ENCODE measurements at regions not wholly inside any gene's neighbourhood (a gene's known extent, or its start where the extent isn't known, plus 50 kb on each side); places are given as distances from the start of the nearest gene placed in this dataset.

GRCh38 chr5:1952444-1953099 lies 69.8 kb upstream of the IRX4 start:
- no peak overlapping the region for H3K4me3 ChIP-seq
- no peaks in the 10 kb centered on the region for H3K4me1 ChIP-seq
- intact Hi-C loops (cut with DNase I; ENCODE audit: low total_unique reads), result no loop called here
- no peak overlapping the region for H3K27ac ChIP-seq
- no peaks in the 10 kb centered on the region for H3K36me3 ChIP-seq
- H3K9me3 ChIP-seq, result no peaks in the 10 kb centered on the region
- WGBS, 5 donors, result 17 to 32% (median 20%) methylated on average over 14 to 20 of the region's 20 CpGs
- H3K27me3 ChIP-seq (replicated peaks in 1 of 7), result peaks cover 0 to 60% (median 10%) of the 10 kb centered on the region in 7 donors
- no peak for TF ChIP-seq POLR2AphosphoS5 (IDR thresholded peaks at IDR 0.05)
- TF ChIP-seq CTCF (IDR thresholded peaks at IDR 0.05 in 8 of 11, conservative IDR thresholded peaks at IDR 0.05 in 3 of 11), result no peak
- no peak for TF ChIP-seq POLR2A (IDR thresholded peaks at IDR 0.05)
- no peak for DNase-seq

- Histone ChIP-seq H3K27me3 (replicated peaks in 1 of 7) (peaks cover 0 to 62% (median 10%) of the 10 kb centered on the region in 7 donors), H3K9me3 (no peaks in the 10 kb centered on the region), H3K36me3 (no peaks in the 10 kb centered on the region), H3K27ac (no peak overlapping the region), H3K4me3 (no peak overlapping the region), H3K4me1 (no peaks in the 10 kb centered on the region)
- TF ChIP-seq POLR2AphosphoS5 (IDR thresholded peaks at IDR 0.05), result no peak
- TF ChIP-seq CTCF (IDR thresholded peaks at IDR 0.05 in 8 of 11, conservative IDR thresholded peaks at IDR 0.05 in 3 of 11), result no peak
- TF ChIP-seq POLR2A (IDR thresholded peaks at IDR 0.05), result no peak
- DNase-seq, result no peak
- intact Hi-C loops (cut with DNase I; ENCODE audit: low total_unique reads), result no loop called here
- whole genome bisulfite sequencing, 5 donors, result 40 to 44% (median 43%) methylated on average over 8 of the region's 8 CpGs
Measured at GRCh38 chr5:1952021-1952420, 69.3 kb upstream of the IRX4 start.

- TF ChIP-seq CTCF (IDR thresholded peaks at IDR 0.05 in 8 of 11, conservative IDR thresholded peaks at IDR 0.05 in 3 of 11) (no peak), POLR2AphosphoS5 (IDR thresholded peaks at IDR 0.05) (no peak), POLR2A (IDR thresholded peaks at IDR 0.05) (no peak)
- intact Hi-C loops (cut with DNase I; ENCODE audit: low total_unique reads), result no loop called here
- Histone ChIP-seq H3K4me1 (no peaks in the 10 kb centered on the region), H3K4me3 (no peak overlapping the region), H3K27ac (no peak overlapping the region), H3K27me3 (replicated peaks in 1 of 7) (peaks cover 0 to 69% (median 10%) of the 10 kb centered on the region in 7 donors), H3K9me3 (no peaks in the 10 kb centered on the region), H3K36me3 (no peaks in the 10 kb centered on the region)
- DNase-seq, result no peak
- 89 to 97% (median 95%) methylated on average over 34 to 54 of the region's 54 CpGs for WGBS, 5 donors
Measured at GRCh38 chr5:1951165-1951816, 68.6 kb upstream of the IRX4 start.

GRCh38 chr5:1950708-1951103 lies 68.0 kb upstream of the IRX4 start:
- no peak for DNase-seq
- no peaks in the 10 kb centered on the region for H3K4me1 ChIP-seq
- H3K27me3 ChIP-seq (replicated peaks in 1 of 7), result peaks cover 0 to 75% (median 15%) of the 10 kb centered on the region in 7 donors
- 93 to 98% (median 95%) methylated on average over 10 to 22 of the region's 22 CpGs for WGBS, 5 donors
- TF ChIP-seq POLR2A (IDR thresholded peaks at IDR 0.05), result no peak
- no peak for TF ChIP-seq CTCF (IDR thresholded peaks at IDR 0.05 in 8 of 11, conservative IDR thresholded peaks at IDR 0.05 in 3 of 11)
- no peak for TF ChIP-seq POLR2AphosphoS5 (IDR thresholded peaks at IDR 0.05)
- no peaks in the 10 kb centered on the region for H3K9me3 ChIP-seq
- no peak overlapping the region for H3K4me3 ChIP-seq
- intact Hi-C loops (cut with DNase I; ENCODE audit: low total_unique reads), result no loop called here
- no peaks in the 10 kb centered on the region for H3K36me3 ChIP-seq
- H3K27ac ChIP-seq, result no peak overlapping the region

Data from spleen (tissue), 11 donors.